Right renal cortex interstitium (tissue), 3 donors: ENCODE measurements at regions not wholly inside any gene's neighbourhood (a gene's known extent, or its start where the extent isn't known, plus 50 kb on each side); places are given as distances from the start of the nearest gene placed in this dataset.
A peak's percentile ranks its signal among the peaks of the same experiment; 100 is the strongest.

Experiments used
- DNase-seq, 3 donors: peaks; one replicate each; pipeline ENCODE4 v3.0.0-alpha.2; 2013; ENCODE audit warnings: low read depth in 3 of 3, low spot score in 2 of 3

DNA sequence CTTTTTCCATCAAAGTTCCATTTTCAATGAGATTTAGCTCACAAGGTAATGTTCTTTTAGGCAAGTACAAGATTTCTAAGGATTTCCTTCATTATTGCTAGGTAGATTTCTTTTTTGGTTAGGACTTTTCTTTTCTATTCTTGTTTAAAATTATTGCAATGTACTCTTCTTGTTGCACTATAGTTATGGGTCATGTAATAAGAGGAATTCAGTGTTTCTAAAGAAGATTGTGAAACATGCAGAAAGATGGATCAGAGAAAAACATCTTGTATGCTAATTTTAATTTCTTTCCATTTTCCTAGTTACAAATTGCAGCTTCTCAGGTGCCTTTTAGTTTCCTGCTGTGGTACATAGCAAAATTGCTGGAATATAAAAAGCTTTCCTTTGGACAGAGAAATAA is 56.1 kb downstream of the BTG1 start:
- no peak for DNase-seq

DNA sequence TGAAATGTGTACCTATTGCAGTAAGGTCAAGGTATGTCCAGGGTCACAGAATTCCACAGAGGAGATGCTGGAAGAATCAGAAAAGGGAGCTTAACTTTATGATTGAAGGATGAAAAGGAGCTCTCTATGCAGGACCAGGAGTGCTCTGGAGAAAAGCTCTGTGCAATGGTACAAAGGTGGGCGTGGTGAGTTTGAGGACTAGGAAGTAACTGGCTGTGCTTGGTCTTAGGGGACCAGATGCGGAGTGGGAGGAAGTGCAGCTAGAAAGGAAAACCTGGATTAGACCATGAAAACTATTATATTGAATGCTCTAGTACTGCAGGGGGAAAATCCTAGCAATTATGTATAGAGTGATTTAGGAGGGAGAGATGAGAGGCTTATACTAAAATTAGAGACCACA is 56.8 kb downstream of the BTG1 start:
- no peak for DNase-seq

DNA sequence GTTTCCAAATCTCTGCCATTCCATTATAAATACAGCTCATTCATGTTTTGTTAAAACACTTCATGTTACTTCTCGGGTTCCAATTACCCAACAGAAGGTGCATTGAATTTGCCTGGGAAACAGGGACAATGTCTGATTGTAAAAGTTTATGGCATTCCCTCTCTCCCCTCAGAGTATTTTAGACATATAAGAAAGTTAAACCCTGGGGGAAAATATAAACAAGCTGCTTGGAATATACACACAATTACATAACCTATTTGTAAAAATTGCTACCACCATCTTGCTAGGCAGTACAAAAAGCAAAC is 60.0 kb downstream of the BTG1 start:
- DNase-seq = no peak

DNA sequence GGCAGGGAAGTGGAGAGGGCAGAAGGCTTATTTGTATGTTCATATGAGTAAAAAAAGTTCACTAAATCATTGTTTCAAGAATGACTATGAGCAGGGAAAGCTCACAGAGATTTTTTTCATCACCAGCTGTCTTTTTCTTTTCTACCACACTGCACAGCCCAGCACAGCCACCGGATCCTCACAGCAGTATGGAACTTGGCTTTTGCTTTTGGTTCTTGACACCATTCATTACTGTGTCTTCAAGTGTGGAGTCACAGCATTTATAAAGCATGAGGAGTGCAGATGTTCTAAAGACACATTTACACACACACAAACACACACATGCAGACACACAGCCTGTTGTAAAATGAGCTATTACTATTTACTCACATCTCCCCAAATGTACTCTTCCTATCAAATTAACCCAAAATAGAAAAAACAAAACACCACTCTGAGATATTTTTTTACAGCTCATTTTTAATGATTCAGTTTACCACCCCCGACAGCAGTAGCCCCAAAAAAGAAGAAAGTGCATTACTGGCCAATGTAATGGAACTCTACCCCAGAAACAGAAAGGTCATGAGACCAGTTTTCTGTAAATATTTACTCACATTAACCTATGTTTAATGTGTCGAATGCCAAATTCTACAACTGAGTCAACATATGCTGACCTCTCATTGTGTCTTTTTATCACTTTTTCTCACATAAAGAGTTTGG is 60.5 kb downstream of the BTG1 start:
- DNase-seq = no peak

DNA sequence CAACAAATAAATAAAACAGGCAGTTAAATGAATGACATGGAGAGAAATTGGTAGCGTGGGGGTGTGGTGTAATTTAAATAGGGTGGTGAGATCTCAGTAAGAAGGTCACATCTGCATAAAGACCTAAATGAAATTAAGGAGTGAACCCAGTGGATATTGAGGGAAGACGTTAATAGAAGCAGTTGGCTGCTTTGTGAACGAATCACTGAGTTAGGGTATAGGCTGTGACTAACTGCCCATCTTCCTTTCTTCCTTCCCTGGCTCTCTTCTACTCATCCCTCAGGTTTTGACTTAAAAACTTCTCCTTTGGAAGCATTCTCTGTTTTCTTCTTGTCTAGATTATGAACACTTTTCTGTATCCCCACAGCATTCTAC is 64.7 kb downstream of the BTG1 start:
- DNase-seq = no peak

DNA sequence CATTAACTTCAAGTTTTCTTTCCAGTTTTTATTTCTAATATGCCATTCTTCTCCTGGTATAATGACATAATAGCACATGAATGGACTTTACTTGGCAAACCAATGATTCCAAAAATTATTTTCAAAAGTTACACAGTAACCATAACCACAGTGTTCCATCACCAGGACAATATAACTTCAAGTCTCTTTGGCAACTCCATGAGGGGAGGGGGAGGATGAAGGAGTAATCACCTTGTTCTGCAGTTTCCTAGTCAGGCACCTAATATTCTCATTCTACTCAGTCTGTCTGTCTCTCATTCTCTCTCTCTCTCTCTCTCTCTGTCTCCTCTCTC is 66.6 kb downstream of the BTG1 start:
- no peak for DNase-seq

DNA sequence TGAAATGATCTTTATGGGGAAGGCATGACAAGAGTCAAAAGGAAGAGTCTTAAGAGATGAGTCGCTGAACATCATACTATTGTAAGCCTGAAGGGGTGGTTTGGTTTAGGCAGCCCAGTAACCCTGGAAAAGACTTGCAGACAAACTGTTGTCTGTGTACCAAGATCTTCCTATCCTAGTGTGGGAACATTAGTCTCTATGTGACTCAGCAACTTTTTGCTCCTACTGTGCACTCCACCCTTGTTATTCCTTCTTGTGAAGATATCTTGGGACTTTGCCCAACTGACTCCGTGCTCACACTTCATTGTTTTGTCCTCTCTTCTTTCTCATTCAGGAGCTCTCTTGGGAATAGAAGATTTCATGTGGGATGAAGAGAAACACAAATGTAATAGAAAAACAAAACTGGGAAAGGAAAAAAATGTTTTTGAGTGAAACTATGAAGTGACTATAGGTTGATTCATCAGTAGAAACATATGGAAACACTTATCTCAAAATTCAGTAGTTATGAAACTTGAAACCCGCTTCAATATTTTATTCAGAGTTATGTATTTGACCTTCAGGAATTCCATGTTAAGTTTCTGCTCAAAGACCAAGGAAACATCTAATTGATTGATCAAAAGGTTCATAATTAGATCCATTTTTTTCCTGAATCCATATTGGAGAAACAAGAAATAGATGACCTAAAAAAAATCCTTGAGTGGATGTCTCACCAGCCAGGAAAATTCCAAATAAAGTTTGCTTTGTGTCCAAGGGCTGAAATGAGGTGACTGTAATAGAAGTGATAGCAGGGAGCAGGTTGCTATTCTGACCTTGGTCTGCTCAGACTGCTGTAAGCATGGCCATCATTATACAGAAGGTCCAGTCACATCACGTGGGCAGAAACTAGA is 67.2 kb downstream of the BTG1 start:
- no peak for DNase-seq

DNA sequence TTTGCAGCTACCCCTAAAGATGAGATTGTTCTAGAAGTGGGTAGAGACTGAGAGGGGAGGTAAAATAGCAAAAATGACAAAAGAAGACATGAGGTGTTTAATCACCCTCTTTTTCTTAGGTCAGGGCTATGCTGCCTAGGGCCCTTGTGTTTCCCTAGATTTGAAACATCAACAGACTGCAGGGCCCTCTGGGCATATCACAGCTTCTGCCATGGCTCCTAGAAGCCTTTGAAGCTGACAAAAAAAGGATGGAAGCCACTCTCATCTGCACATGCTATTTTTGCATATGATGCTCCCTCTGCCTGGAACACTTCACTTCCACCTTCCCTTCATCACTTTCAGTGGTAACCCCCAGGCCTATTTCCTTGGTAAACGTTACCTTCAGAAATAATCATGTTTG is 68.1 kb downstream of the BTG1 start:
- no peak for DNase-seq

DNA sequence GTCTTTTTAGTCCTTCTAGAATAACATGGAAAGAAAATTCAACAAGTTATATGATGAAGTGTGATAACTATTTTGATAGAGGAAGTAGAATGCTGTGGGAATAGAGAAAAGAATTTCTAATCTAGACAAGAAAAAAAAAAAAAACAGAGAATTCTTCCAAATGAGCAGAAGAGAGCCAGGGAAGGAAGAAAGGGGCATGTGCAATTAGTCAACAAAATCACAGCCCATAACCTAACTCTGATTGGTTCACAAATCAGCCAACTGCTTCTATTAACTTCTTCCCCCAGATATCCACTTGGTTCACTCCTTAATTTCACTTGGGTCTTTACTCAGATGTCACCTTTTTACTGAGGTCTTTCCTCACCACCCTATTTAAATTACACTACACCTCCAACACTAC is 69.5 kb downstream of the BTG1 start:
- DNase-seq = no peak

DNA sequence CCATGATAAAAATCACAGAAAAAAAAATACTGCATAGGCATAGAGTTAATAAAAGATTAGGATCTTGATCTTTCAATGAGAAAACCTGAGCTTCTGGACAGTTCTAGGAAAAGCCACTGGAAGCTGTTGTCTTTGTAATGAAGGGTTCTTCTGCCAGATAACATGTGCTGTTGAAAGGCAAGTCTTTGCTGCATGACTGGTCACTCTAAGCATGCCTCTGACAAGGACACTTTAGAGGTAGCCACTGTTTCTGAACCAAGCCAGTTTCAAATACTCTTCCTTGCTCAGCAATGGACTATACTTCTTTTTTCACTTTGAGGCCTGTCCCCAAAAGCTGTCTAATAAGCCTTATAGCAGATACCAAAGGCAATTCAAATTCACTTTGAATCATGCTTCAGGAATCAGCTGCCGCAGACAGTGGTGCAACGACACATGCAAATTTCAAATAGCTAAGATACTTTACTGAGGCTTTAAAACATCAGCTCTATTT is 70.2 kb downstream of the BTG1 start:
- DNase-seq = no peak

DNA sequence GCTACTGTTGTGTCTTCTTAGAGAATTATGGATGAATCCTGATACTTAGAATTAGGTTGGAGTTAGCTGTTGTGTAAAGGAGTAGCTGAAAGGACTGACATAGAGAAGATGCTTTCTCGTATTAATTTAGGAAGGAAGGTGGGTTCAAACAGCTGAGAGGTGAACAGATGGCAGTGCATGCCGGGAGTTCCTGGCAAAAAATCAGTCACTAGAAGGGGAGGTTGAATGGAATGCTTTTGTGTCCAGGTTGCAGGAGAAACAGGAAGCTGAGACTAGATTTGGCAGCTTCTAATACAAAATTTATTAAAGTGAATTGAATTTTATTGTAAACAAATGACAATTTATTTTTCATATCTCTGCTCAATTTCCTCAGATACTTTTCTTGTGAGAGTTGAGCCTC is 70.8 kb downstream of the BTG1 start:
- no peak for DNase-seq

DNA sequence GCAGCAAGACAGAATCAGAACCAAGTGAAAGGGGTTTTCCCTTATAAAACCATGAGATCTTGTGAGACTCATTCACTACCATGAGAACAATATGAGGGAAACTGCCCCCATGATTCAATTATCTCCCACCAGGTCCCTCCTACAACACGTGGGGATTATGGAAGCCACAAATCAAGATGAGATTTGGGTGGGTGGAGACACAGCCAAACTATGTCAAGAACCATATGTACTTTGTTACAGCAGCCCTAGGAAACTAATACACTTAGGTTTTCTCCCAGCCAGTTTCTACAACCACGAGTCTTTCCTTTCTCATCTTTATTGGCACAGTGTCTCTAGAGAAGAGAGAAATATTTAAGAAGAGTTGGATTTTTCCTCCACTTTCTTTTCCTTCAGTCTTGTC is 72.6 kb downstream of the BTG1 start:
- no peak for DNase-seq

DNA sequence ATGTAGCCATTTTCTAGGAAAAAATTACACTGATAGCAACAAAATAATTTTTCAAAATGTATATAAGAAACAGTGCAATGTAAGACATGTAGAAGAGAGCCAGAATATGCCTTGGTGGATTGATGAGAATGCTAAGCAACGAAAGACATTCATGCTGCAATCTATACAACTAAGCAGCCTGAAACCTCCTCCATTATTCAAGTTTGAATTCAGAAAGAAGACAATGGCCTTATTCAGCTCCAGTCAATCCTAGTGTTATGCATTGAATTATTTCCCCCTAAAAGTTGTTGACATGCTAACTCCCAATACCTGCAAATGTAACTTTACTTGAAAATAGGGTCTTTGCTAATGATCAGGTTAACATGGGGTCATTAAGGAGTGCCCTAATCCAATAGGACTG is 73.5 kb downstream of the BTG1 start:
- no peak for DNase-seq

DNA sequence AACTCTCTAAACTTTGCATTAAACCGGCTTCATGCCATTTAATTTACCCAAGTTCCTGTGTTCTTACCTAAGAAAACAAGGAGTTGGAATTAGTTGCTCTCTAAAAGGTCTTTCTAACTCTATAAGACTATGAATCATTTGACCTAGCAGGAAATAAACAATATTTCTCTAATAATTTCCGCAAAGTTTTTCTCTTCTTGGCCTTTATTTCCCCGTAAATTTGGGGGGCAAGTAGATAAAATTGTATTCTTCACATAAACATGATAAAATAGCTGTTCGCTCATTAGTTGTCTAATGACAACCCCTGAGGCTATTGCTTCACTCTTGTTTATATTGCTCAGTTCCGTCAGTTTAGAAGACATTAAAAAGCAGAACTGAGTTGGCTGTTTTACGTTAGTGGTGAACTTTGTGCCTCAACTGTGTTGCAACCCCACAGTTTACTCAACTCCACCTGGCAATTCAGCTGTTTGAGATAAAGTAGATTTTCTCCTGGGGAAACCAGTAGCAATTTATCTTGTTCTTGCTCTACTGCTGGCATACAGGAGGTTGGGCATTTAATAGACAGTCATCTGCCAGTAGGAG is 74.7 kb downstream of the BTG1 start:
- DNase-seq = no peak

DNA sequence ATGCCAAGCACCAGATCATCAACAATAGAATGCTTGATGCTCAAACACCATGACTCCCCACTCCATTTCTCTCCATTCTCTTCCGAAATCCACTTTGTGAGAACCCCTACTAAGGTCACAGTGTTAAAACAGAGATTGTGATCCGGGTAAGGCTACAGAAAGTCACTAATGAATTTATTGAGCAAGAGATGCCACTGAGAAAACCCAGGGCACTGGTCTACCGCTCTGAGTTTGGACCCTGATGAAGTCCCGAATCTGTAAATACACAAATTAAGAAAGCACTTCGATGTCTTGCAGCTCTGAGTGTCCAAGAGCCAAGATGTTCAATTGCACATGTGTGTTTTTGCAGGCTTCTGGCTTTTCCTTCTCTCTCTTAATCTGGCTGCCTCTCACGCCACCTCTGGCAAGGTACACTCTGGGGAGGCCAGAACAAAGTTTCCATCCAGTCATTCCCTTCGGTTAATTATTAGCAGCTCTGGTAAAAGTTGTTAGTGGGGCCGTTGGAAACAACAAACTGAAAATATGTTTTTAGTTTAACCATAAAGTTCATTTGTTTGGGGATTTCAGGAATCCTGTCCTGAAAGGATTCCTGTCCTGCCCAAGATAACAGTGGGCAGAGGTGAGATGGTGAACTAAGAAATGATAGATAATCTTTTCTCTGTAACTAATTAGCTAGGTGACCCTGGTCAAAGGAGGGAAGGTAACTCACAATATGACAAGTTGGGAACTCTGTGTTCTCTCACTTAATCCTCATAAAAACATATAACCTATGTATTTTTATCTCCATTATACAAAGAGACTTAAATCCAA is 75.4 kb downstream of the BTG1 start:
- peak in 1 of 3 donors; percentile 39 for DNase-seq

DNA sequence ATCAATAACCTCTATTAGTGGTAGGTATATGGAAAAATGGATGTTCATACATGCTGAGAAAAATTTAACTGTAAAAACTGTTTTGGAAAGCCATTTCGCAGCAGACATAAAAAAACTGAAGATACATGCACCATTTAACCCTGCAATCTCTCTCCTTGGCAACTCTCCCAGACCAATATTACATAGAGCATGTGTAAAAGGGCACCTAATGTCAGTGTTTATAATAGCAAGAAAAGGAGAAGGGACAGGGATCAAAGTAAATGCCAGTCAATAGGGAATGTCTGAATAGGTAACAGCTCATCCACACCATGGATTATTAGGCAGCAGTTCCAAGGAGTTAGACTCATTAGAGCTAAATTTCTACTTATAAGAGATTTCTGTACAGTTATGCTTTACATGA is 77.2 kb downstream of the BTG1 start:
- DNase-seq = no peak

DNA sequence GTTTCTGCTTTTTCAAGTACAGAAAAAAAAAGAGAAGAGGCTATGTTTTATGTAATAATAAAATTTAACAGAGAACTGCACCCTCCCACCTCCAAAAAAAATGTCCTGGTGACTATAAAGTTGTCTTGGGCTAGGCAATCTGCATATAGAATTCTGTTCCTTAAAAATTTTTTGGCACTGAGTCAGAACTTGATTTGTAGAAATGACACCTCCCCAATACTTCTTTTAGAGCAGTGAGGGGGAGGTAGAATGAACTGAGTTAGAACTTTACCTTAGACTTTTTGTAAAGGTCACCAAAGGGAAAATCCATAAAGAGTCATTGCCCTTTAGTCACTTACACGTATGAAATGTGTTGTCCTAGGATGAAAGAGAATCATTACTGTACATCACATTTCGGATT is 80.0 kb downstream of the BTG1 start:
- no peak for DNase-seq

DNA sequence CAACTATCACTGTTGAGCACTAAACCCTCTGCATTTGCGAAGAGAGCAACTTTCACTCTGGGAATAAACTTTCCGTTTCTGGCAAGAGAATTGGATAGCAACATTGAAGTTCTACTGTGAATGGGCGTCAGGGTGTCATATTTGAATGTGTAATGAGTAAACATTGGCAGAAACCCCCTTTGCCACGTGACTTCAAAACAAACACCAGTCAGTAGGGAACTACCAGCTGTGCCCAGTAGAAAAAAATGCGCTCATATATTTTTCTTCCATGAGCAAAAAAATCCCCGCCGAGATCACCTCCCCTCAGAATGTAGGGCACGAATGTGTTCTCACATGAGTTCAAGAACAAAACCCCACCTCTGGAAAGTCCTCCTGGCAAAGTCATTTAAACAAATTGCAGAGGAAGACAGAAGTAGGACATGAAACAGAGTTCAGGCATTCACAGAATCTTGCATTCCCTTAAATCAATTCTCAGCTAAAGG is 80.6 kb downstream of the BTG1 start:
- DNase-seq = no peak

DNA sequence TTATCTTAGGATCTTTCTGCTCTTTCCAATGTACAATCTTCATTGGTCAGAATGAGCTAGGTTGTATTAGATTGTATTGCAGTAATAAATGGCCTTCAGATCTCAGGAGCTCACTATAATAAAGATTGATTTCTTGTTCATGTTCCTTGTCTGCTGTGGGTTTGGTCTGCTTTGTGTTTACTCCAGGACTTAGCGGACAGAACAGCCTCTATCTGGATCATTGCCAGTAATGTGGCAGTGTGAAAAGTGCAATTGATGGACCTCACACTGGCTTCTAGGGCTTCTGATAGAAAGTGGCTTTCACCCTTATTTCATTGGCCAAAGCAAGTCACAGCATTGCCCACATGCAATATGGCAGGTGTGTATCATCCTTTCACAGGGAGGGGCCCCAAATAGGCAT is 81.2 kb downstream of the BTG1 start:
- DNase-seq = no peak

DNA sequence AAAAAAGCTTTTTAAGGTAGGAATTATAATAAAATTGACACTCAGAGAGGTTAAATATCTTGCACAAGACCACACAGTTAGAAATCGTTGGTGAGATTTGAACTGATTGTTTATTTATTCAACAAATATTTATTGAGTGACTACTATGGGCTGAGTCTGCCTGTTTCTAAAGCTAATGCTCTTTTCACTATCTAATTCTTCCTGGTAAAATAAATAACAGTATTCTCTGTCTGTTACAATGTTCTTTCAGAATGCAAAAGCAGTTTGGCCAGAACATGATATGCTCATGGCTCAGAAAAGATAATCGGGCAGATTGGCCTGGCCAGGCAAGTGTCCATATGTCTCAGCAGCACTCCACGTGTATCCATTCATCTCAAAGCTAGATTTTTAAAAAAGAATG is 82.0 kb downstream of the BTG1 start:
- DNase-seq = no peak
